Activated CD4-positive, alpha-beta T cell treated with anti-CD3 and anti-CD28 coated beads, Interleukin-2, Interleukin-4, amounts not matched to agents 100 ng/mL and 50 ng/mL, durations not matched to agents 16 hours and 8 hours (primary cell): ENCODE measurements at regions not wholly inside any gene's neighbourhood (a gene's known extent, or its start where the extent isn't known, plus 50 kb on each side); places are given as distances from the start of the nearest gene placed in this dataset.

Experiments
- DNase-seq: peaks from one replicate; pipeline ENCODE4 v3.0.0-alpha.2; 2020; ENCODE audit warnings: low spot score

DNA sequence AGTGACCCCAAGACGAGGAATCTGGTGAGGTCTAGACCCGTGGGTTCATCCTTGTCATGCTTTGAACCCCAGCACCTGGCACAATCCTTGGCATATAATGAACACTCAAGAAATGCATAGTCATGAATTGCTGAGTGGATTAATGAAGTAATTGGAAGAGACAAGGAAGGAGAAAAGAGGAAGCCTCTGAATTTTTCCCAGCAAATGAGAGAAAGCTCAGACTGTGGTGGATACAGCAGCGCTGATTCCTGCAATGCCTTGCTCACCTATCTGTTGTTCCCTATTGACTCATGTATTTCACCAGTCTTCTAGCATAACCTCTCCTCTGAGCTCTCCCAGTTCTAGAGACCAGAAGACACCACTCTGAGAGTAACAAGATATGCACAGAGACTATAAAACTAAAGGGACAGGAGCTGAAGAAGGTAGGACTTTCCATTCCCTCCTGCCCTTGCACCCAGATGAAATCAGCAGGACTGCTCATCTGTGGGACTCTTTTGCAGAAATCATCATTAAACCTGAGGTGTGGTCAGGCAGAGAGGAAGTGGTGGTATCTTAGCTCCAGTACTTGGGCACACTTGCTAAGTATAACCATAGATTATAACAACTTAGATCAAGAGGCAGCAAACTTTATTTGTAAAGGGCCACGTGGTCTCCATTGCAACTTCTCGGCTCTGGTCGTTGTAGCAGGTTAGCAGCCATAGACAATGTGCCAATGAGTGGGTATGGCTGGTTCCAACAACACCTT is 102.8 kb downstream of the MAF start:
- no peak for DNase-seq

DNA sequence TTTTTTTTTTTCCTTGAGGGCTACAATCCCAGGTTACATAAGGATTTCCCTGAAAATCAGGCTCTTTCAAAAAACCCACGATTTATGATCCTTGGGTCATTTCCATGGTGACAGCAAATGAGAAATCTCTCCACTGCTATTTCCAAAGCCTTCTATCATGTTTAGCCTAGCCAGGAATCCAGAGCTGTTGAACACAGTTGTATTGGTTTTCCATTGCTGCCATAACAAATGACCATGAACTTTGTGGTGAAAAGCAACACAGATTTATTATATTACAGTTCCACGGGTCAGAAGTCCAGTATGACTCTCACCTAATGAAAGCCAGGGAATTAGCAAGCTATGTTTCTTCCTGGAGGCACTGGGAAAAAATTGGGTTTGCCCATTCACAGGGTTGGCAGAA is 106.6 kb downstream of the MAF start:
- DNase-seq = no peak

DNA sequence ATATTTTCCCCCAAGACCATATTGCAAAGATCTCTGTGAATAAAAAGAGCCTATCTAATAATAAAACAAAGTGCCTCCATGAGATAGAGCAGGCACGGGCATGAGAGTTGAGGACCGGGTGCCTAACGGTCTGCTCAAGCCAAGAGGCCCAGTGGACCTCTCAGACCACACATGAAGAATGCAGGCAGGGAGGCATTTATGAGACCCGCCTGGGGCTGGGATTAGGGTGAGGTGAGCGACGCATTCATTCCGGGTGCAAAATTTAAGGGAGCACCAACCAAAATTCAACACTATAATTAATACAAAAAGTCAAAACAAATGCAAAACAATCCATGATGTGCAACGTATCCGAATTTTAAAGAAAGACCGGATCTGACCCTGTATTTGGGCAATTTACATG is 108.5 kb downstream of the MAF start:
- DNase-seq = no peak

DNA sequence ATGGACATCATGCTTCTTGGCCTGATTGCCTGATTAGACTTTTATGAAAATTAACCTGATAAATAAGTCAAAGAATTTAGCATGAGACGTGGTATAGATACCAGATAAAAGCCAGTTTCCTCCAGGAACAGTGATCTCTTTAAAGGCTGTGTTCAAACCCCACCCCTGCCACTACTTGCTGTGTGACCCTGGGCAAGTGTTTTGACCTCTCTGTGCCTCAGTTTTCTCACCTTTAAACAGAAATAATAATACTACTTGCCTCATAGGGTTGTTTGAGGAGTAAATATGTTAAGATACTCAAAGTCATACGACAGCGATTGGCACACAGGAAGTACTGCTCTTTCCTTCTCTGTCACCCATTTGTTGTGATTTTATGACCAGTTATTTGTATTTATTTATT is 115.5 kb downstream of the MAF start:
- DNase-seq = no peak

DNA sequence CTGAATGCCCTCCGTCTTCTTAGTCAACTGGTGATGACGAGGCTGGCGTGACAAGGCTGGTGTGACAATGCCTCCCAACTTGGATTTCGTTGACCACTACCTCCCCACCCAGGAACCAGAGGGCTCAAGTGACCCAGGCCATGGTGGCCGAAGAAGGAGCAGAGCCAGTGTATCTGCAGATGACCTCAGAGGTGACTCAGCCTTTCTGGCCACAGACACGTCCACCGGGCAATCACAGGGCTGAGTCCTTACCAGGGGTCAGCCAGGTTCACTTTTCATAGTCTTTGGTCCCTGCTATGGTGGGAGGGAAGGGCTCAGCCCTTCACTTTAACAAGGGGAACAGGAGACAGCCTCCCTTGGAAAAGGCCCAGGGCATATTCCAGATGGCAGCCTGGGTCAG is 116.3 kb downstream of the MAF start:
- no peak for DNase-seq

DNA sequence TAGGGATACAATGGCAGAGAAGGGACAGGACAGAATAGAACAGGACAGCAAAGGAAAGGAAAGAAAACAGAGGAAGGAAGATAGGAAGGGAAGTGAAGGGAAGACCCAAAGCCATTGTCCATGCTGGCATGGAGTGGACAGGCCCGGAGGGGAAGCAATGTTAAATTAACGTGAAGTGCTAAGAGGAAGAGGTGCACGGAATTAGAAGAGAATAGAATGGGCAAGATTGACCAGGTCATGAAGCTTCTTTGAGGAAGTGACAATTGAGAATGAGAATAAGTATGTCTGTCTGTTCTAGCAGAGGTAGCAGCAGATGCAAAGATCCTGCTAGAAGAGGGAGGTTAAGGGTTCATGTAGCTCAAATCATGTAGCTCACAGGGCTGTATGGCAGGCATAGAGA is 117.2 kb downstream of the MAF start:
- no peak for DNase-seq

DNA sequence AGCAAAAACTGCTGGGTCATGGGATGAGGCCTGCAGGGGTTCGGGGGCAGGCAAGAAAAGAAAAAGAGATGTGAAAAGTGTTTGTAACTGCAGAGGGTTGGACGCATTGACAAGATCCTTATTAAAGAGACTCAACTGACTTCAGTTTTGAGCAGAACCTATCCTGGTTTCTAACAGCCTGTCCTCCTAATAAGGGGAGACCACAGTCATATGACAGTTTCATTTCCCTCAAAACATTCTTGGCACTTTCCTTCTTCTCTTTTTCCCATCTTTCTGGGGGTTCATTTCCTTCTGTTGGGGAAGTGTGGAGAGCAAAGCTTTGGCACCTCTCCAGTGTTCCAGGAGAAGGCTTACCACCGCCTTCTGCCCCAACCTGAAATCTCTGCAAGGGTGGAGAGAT is 118.5 kb downstream of the MAF start:
- DNase-seq = no peak

DNA sequence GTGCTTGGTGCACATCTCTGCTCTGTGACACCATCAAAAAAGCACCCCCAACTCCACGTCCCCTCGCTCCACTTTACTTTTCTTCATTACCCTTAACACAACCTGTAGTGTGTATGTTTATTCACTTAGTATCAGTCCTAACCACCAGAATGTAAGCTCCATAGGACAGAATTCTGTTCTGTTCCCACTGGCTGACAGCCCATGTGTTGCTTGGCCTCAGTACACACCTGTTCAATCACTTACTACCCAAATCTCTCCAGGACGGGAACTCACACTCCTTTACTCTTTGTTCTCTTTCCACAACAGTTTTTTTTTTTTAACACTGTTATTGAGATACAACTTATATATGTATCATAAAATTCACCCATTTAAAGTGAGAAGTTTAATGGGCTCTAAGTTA is 119.6 kb downstream of the MAF start:
- no peak for DNase-seq

DNA sequence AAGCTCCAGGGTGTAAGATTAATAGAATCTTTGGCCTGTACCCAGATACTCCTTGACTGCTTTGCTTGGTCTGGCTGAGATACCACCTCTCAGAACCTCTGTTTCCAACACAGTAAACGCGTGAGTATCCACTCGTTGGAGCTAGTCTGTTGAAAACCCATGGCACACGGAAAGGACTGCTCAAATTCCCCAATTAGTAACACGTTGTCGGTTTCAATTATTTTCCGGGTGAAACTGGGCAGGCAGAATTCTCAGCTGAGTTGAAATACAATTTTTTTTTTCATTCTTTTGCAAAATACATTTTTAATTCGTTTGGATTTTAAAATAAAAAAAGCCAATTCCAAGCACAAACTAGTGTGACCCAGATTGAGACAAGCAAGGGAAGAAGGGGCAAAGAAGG is 120.5 kb downstream of the MAF start:
- DNase-seq = no peak

DNA sequence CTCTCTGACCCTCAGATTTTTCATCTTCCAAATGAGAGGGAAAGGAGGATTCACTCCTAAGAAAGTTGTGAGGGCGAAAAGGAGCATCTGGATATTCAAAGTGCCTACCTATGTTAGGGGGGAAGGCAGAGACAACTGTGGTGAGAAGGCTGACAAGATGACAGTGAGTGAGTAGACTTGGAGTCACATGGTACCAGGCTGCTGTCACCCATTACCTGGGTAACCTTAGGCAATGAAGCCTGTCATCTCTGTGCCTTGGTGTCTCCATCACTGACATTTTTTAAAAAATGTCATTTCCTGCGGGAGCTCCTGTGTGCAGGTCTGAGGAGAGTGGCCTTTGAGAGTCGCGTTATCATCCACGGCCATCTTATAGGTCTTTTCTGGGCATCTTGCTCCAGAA is 124.0 kb downstream of the MAF start:
- DNase-seq = no peak

DNA sequence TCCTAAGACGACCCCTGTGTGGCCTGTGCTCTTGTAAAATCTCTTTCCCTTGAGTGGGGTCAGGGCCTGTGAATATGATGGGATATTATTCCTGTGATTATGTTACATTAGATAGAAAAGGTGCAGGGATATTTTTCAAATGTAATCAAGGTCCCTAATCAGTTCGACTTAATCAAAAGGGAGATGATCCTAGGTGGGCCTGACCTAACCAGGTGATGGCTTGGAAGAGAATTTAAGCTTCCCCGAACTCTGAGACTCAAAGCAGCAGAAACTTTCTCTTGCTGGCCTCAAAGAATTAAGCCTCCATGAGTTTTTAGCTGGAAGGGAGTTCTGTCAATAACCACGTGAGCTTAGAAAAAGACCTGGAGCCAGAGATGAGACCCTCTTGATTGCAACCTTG is 124.7 kb downstream of the MAF start:
- DNase-seq = no peak

DNA sequence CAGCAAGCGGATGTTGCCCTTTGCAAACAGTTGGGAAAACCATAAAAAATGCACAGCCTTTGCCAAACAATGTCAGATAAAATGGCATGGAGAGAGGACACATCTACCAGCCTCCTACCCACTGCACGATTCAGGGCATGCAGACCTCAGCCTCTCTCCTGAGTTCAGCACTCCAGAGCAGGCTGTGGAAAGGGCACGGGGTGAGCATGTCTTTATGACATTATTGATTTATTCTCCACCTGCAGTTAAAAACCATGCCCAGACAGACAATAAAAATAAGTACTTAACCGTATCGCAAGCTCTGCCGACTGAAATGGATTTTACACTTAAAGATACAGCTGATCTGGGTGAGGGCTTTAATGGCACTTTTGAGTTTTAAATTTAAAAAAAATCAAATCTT is 127.1 kb downstream of the MAF start:
- no peak for DNase-seq

DNA sequence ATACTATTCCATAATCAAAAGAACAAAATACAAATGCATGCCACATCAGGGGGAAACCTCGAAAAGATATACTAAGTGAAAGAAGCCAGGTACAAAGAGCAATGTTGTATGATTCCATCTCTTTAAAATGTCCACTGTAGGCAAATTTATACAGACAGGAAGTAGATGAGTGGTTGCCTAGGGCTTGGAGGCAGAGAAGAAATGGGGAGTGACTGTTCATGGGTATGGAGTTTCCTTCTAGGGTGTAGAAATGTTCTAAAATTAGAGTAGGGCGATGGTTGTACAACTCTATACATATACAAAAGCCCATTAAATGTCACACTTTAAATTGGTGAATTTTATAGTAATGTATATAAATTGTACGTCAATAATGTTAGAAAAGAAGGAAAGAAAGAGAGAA is 128.1 kb downstream of the MAF start:
- no peak for DNase-seq

DNA sequence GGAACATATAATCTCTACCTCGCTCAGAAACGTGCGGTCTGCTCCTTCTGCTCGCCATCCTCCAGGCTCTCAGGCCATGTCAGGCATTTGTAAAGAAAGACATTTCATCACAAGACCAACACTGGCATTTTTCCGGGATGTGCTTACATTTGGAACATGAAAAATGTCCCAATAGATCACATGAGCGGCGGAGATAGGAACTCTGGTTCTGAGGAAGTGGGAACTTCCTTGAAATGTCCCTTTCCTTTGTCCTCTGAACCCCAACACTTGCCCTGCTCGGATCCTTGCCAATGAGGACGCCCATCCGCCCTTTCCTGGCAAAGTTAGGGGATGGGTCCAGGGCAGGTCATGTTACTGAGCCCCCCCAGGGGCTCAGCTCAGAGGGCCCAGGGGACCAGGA is 130.5 kb downstream of the MAF start:
- DNase-seq = no peak

DNA sequence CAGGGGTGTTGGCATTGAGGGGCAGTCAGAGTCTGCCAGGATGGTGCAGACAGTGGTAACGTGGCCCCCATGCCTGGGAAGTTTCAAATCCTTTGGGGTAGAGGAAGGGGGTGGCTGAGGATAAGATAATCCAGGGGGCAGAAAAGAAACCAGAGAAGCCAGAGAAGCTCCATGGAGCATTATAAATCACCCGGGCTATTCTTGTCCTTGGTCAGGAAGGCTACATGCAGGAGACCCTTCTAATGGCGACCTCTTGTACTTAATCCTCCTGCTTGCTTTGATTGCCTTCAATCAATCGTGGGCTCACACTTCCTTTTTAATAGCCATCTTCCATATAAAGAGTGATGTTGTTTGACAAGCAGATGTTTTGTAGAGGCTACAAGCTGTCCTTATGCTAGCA is 131.9 kb downstream of the MAF start:
- no peak for DNase-seq

DNA sequence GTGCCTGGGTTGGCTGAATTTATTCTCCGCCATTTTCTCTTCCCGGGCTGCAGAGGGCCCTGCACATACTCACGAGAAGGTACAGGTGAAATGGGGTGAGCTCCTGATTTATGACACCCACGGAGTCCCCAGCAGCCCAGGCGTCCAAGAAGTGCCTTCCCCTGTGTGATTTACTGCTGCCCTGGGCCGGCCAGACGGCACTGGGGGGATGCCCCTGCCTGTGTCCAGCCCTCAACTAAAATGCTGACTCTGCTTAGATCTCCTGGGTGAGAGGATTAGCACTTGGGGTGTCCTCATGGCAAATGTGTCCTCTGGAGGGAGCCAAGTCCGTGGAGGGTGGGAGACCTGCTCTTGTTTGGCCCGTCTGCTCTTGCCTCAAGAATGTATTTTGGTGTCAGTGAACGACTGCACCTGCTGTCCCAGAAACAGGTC is 132.4 kb downstream of the MAF start:
- DNase-seq = no peak

DNA sequence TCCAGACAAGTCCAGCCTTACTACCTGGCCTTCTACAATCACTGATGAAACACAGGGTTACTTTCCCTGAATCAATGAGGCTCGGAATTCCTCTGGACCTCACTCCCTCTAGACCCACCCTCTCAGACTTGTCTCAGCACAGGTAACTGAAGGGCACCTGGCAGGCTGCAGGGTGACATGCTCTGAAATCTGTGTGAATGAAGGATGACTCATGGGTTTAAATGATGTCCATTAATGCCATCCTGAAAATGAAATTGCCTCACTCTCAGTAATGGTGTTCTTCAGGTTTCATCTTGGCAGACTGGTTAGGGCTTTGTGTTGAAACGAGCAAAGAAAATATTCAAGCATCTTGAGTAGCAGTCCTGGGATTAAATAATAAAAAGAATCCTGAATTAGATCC is 134.4 kb downstream of the MAF start:
- no peak for DNase-seq

DNA sequence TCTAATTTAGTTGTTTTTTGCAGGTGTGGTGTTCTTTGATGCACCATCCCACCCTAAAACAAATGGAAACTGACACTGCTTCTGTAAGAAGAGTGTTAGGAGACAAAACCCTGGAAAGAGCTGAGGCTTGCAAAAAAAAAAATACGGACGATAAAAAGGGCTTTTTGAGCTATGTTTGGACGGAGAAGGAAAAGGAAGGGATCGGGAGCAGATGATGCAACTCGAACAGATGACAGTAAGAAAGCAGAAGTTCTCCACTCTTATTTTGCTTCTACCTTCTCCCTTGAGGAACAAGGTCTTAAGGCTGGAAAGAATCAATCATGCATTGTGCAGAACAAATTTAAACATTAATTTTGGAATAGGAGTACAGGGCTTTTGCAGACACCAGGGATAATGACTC is 136.7 kb downstream of the MAF start:
- no peak for DNase-seq

DNA sequence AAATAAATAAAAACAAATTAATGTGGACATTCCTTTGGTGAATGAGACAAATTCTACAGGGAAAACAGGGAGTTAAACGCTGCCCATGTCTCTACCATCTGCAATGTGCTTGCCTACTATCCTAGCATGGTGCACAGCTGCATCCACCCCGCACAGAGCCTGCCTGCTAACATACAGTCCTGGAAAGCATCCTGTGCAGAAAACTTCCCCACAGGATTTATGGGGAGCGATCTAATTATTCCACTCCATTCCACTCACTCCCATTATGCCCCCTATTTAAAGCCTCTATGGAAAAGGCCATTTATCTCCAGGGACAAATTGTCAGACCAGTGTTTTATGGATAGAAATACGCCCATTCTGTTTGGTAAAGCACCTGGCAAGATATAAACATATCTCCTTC is 144.5 kb downstream of the MAF start:
- DNase-seq = no peak

DNA sequence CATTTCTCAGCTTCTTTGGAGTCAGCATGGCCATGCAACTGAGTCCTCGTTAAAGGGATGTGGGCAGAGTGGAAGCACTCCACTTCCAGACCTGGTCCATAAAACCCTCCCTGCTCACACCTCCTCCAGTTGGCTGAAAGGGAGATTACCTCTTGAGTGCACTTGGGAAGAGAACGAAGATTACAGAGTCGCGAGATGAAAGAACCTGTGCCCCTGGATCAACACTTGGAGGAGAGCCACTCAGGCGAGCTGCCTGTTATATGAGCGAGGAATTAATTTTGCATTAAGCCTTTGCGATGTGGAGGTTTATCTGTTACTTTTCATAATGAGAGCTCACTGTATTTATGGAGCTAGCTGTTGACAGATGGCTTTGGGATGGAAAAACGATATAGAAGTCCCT is 147.9 kb downstream of the MAF start:
- DNase-seq = no peak

DNA sequence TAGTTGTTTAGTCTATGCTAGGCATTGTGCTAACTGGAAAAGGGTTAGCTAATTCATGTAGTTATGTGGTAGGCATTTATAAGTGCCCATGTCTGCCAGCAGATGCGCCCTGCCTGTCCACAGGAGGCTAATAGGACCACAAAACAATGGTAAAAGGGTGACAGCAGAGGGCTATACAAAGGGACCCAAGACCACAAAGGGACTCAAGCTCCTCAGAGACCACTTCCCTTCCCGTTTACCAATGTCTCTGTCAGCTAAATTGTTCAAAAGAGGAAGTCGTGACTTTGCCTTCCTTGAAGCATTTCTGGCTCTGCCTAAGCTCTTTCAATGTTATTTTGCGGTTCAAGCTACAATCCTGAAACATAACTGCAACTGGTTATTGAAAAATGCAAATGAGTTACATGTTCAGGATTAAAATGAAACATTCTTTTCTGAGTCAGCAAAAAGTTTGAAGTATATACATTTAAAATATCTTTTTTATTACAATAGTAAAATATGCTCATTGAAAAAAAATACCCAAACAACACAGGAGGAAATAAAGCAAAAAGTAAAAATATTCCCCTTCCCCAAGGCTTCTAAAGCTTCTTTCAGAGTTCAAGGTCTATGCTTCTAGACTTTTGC is 149.2 kb downstream of the MAF start:
- DNase-seq = peak; percentile 59

DNA sequence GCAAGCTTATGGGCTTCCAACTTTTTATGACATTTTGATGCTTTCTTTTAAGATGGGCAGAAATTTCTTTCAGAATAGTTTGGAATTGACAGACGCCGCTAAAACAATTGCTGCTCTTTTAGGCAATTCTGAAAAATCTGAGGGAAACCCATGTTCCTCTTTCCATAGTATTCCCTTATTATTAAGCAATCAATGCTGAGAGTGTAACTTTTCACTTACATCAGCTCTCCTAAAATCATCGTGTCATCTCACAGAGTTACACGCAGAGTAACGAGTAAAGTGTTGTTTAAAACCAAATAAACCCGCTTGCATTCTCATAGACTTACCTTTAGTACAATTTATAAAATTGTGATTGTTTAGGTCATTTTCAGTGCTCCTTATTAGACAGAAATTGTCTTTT is 150.6 kb downstream of the MAF start:
- DNase-seq = no peak

DNA sequence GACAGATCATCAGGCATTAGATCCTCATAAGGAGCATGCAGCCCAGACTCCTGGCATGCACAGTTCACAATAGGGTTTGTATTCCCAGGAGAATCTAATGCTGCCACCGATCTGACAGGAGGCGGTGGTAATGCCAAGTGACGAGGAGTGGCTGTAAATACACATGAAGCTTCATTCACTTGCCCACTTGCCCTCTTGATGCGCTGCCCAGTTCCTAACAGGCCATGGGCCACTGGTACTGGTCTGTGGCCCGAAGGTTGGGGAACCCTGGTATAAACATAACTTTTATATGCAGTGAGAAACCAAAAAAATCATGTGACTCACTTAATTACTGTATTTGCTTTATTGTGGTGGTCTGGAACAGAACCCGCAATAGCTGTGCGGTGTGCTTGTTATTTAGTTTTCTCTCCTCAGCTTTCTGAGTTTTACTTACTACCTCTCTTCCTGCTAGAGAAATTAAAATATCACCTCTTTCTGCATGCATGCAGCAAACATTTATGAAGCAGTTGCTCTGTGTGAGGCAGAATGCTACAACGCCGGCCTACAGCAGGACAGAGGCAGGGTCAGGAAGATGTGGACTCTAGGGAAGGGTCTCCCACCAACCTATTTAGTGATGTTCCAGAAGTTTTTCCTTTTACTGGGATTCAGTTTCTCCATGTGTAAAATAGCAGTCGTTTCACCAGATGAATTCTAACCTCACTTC is 151.3 kb downstream of the MAF start:
- DNase-seq = no peak

DNA sequence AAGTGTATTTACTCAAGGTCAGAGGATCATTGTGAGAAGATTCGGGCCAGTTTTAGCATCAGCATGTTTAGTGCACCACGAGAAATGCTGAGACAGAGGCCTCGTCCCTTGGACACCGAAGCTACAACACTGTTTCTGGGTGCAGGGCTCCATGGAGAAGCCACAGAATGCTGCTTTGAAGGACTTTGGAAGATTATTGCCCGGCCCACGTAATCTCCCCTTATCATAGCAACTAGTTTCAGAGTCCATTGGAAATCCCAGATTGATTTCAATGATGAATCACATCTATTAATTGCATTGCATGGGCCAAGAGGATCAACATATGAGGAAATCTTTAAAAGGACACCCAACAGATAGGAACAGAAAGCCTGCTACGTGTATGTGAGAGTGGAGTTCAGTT is 156.0 kb downstream of the MAF start:
- DNase-seq = no peak
